HG03469 (cell line): ENCODE measurements at regions not wholly inside any gene's neighbourhood (a gene's known extent, or its start where the extent isn't known, plus 50 kb on each side); places are given as distances from the start of the nearest gene placed in this dataset.

ENCODE experiments used
- ATAC-seq: cut with Tn5 transposase; IDR thresholded peaks from one replicate; pipeline ENCODE4 v1.9.1; 2021; ENCODE audit warnings: mild to moderate bottlenecking, moderate library complexity, moderate number of reproducible peaks; ENCODE audit not compliant: unreplicated experiment

DNA sequence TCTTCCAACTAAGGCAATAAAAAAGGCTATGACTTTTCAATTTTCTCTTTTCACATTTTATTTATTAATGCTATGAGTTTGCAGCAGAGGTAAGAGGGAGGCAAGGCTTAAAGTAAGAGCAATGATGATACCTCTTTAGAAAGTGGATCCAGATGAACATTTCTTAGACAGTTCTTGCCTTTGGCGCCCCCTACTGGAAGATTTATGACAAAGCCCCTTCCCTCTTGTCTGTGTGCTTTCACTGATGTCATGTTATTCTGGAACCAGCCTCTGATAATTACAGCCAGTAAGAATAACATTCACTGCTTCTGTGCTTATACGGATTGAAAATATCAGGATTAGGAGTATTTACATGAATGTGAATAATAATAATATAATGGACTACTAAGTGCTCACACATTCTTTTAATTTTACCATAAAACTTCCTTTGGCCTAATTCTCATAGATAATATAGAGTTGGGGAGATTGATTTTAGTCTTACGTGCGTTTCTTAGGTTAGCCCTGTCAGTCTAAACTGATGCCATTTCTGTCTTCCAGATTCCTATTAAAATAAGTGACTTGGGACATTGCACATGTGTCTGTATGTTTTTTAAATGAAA lies 1929.9 kb upstream of the SEL1L start:
- ATAC-seq, result no peak

GRCh38 chr14:83467811-83468210 lies 1934.2 kb upstream of the SEL1L start:
- no peak for ATAC-seq

DNA sequence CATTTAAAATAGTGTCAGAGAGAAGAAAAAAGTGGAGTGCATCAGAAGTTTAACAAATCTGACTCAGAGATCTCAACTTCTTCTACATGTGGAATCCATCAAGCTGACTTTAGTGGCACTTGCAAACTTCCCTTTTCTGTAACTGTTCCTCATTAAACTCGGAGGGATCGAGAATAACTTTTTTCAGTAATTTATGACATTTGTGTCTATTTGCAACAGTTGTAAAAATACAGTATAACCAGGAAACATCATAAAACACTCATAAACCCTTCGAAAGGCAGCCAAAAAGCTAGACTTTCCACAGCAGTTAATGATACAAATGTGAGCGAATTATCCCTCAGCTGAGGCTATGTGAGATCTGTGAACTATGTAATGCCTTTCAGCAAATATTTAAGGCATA lies 1936.8 kb upstream of the SEL1L start:
- no peak for ATAC-seq

DNA sequence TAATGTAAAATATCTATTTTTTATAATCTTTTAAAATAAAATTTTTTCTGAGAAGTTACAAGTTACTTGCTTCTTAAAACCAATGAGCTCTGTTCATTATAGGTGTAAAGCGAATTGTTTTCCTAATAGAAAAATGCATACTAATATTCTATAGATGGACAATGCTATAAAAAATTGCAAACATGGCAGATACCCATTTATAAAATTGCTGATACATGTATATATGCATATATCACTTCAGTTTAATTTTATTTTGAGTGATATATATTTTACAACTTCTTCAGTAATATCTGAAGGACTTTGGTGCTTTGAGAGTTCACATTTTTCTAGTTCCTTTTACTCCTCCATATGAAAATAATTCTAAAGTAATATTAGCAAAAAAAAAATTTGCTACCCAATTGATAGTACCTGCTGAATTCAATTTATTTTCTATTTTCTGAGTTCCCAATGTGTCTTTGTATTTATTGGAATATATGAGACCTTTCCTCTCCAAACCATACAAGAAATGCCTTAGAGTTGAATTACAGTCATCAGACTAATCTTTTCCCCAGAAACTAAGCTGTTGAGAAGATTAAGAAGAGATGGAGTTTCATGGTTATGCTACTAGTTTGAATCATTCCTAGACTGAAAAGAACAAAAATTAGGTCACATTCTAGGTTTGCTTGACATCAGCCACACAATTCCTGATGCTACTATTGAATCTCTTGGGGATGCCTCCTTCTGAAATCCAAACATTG lies 1937.5 kb upstream of the SEL1L start:
- ATAC-seq, result no peak

- no peak for ATAC-seq
Observed at GRCh38 chr14:83473416-83474235, 1940.0 kb upstream of the SEL1L start.

DNA sequence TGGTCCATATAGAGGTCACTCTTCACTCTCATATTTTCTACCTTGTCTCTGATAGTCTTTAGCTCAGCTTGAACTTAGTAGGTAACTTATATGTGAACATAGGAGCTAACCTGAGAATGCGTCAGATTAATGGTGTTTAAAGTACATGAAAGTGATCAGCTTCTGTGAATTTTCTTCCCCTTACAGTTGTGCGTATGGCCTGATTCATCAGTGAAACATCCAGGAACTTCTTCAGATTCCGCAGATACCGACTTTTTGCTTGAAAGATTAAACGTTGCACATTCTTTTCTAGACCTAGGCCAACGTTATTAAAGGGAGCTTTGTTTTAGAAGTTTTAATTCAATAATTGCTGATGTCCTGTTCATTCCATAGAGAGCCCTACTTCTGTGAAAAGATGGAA lies 1945.1 kb upstream of the SEL1L start:
- no peak for ATAC-seq

DNA sequence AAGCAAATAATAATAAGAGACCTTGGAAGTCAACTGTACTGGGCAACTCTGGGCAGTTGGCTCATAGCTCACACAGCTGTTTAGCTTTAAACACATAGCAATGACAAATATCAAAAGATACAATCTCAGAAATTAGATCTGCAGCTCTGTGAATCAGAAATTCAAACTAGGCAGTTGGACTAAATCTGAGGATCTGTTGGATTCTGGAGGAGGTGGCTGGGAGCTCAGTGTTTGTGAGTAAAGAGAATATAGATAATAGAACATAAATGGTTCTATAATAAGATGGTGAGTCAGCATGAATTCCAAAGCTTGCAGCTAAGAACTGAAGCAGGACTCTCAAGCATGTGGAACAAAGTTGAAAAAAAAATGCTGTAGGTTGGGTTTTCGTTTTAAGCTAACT lies 1949.4 kb upstream of the SEL1L start:
- ATAC-seq, result no peak

- ATAC-seq, result no peak
Observed at GRCh38 chr14:83485591-83485990, 1951.9 kb upstream of the SEL1L start.

- ATAC-seq, result no peak
Observed at GRCh38 chr14:83491091-83491490, 1957.4 kb upstream of the SEL1L start.

DNA sequence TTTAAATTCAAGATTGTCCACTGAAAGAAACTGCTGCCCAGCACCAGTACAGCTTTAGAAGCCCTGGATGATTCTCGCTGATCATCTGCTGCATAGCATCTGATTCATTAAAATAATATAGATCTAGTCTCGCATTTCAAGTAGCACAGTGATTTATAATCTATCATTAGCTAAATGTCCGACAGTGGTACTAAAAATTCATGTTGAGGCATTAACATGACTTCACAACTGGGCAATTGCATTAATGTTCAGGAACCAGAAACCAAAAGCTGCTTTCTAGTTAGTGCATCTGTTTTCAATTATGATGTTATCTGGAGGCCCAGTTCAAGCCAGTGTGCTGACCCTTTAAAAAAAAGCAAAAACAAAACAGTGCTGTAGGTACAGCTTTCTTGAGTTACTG lies 1987.2 kb upstream of the SEL1L start:
- no peak for ATAC-seq

GRCh38 chr14:83529531-83529930 lies 1995.9 kb upstream of the SEL1L start:
- no peak for ATAC-seq

GRCh38 chr14:83533734-83534133 lies 1996.2 kb upstream of the FLRT2 start:
- ATAC-seq, result no peak

- no peak for ATAC-seq
Observed at GRCh38 chr14:83534995-83535394, 1994.9 kb upstream of the FLRT2 start.

DNA sequence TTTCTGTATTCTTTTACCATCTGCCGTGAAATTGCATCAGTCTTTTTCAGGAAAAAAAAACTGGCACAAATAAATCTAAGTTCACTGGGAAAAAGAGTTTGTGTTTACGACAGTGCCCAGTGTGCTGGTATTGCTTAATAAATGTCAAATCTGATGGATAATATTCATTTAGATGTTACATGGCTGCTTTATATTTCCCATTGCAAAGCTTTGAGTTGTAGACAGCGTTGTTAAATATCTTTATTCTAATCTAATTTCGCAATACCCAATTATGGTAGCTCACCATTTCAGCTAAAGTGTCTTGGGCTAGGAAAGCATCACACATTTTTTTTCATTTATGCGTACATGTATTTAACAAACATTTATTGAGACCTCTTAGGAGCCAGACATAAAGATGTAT lies 1994.5 kb upstream of the FLRT2 start:
- no peak for ATAC-seq

DNA sequence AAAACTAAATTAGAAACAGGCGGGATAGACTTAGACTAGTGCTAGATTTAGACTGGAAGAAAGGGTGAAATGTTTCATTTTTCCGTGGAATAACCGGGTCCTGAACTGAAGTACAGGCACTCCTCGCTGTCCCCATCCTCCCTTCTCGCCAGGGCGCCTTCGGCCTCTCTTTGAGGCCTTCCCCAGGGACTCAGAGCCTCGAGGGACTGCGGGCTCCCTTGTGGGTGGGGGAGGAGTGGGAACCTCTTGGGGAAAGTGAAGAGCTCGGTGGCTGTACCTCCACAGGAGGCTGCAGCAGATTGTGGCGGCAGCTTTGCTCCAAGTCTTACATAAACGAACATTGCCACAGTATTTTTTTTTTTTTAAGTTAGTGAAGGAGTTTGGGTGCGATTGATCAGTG lies 1988.8 kb upstream of the FLRT2 start:
- no peak for ATAC-seq

GRCh38 chr14:83548061-83548839 lies 1981.7 kb upstream of the FLRT2 start:
- ATAC-seq, result no peak

- no peak for ATAC-seq
Observed at GRCh38 chr14:83556065-83556464, 1973.9 kb upstream of the FLRT2 start.

DNA sequence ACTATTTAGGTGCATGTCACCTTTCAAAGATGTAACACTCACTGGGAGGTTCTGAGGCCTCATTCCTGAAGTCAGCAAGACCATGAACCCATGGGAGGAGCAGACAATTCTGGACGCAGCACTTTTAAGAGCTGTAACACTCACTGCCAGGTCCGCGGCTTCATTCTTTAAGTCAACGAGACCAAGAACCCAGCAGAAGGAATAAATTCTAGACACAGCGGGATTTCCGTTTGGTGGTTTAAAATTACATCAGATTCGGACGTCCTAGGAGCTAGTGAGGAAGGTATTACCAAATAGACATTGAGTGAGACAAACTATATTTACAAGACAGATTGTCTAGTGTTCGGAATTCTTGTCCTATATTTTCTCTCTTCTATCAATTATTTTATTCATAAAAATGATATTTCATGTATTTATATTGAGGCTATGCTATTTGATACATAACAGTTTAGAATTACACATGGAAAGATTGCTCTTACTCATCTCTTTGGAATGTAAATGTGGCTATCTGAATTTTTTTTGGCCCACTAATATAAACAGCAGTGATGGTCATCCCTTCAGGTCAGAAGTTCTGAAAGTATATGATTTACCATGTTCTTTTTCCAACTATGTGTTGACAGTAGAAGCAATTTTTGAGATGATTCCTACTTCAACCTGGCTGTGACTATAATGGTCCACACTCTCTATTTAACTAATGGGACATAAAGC lies 1973.0 kb upstream of the FLRT2 start:
- no peak for ATAC-seq

GRCh38 chr14:83558946-83559345 lies 1971.0 kb upstream of the FLRT2 start:
- ATAC-seq, result no peak

GRCh38 chr14:83559721-83560120 lies 1970.2 kb upstream of the FLRT2 start:
- no peak for ATAC-seq

DNA sequence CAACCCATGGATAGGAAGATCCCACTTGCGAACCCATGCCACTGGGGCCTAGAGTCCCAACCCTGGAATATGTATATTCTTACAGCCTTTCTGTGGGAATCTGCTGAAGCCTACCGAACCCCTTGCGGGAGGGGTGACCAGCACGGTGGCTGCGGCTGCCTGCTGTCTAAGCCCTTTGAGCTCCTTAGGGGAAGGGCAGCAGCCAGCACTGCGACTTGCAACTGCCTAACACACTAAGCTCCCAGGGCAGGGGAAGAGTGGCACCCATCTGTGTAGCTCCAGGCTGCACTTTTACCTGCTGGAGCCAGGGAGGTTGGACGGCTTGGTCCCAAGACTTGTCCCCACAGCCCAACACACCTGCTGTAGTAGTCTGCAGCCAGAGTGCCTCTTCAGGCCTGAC lies 1968.7 kb upstream of the FLRT2 start:
- no peak for ATAC-seq
